ENCODE measurements at regions not wholly inside any gene's neighbourhood (a gene's known extent, or its start where the extent isn't known, plus 50 kb on each side); places are given as distances from the start of the nearest gene placed in this dataset.

DNA sequence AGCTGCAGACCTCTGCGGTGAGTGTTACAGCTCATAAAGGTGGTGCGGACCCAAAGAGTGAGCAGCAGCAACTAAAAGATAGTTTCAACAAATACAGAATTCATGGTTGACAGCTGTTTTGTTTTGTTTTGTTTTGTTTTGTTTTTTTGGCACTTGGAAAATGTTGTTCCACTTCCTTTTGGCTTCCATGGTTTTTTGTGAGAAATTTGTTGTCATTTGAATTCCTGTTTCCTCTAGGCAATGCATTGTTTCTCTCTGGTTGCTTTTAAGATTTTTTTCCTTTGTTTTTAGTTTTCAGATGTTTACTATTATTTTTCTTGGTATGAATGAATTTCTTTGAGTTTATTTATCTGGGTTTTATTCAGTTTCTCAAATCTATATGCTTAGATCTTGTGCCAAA, 229.4 kb downstream of the MID1IP1 start:
- Histone ChIP-seq H3K36me3 (no peaks in the 10 kb centered on the region), H3K4me1 (ENCODE audit: low read depth) (no peaks in the 10 kb centered on the region), H3K4me3 (no peak overlapping the region), H3K27me3 (no peaks in the 10 kb centered on the region), H3K9me3 (ENCODE audit: low read depth) (no peaks in the 10 kb centered on the region), H3K27ac (no peak overlapping the region)
- no peak for DNase-seq (ENCODE audit: low read depth in 1 of 2, low spot score in 1 of 2)
- TF ChIP-seq, protein P1, sequence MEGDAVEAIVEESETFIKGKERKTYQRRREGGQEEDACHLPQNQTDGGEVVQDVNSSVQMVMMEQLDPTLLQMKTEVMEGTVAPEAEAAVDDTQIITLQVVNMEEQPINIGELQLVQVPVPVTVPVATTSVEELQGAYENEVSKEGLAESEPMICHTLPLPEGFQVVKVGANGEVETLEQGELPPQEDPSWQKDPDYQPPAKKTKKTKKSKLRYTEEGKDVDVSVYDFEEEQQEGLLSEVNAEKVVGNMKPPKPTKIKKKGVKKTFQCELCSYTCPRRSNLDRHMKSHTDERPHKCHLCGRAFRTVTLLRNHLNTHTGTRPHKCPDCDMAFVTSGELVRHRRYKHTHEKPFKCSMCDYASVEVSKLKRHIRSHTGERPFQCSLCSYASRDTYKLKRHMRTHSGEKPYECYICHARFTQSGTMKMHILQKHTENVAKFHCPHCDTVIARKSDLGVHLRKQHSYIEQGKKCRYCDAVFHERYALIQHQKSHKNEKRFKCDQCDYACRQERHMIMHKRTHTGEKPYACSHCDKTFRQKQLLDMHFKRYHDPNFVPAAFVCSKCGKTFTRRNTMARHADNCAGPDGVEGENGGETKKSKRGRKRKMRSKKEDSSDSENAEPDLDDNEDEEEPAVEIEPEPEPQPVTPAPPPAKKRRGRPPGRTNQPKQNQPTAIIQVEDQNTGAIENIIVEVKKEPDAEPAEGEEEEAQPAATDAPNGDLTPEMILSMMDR (IDR thresholded peaks at IDR 0.05; ENCODE audit: low read depth, low read length) = no peak

DNA sequence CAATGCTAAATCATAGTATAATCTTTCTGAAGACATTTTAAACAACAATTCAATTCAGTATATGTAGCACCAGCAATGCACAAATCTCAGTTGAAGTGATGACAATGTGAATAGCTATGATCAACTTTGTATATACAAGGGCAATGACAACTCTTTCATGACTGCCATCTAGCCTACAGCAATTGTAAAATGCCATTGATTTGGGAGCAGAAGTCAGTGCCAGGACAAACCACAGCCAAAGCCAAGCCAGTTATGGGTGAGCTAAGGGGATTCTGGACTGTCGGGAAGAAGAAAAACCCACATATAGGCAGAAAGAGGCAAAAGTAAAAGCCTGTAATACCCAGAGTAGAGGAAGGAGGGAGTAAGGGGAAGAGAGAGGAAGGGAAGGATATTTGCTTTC, 238.6 kb downstream of the MID1IP1 start:
- Histone ChIP-seq H3K36me3 (no peaks in the 10 kb centered on the region), H3K9me3 (ENCODE audit: low read depth) (no peaks in the 10 kb centered on the region), H3K27ac (no peak overlapping the region), H3K27me3 (no peaks in the 10 kb centered on the region), H3K4me1 (ENCODE audit: low read depth) (no peaks in the 10 kb centered on the region), H3K4me3 (no peak overlapping the region)
- no peak for DNase-seq (ENCODE audit: low read depth in 1 of 2, low spot score in 1 of 2)
- TF ChIP-seq, protein P1 (IDR thresholded peaks at IDR 0.05; ENCODE audit: low read depth, low read length) = no peak

- no peak for DNase-seq (ENCODE audit: low read depth in 1 of 2, low spot score in 1 of 2)
- no peaks in the 10 kb centered on the region for H3K4me1 ChIP-seq (ENCODE audit: low read depth)
- no peaks in the 10 kb centered on the region for H3K36me3 ChIP-seq
- no peaks in the 10 kb centered on the region for H3K9me3 ChIP-seq (ENCODE audit: low read depth)
- no peaks in the 10 kb centered on the region for H3K27me3 ChIP-seq
- H3K4me3 ChIP-seq = no peak overlapping the region
- no peak overlapping the region for H3K27ac ChIP-seq
- TF ChIP-seq, protein P1 (IDR thresholded peaks at IDR 0.05; ENCODE audit: low read depth, low read length) = no peak
Observed at GRCh38 chrX:39043838-39044550, 242.7 kb downstream of the MID1IP1 start.

DNA sequence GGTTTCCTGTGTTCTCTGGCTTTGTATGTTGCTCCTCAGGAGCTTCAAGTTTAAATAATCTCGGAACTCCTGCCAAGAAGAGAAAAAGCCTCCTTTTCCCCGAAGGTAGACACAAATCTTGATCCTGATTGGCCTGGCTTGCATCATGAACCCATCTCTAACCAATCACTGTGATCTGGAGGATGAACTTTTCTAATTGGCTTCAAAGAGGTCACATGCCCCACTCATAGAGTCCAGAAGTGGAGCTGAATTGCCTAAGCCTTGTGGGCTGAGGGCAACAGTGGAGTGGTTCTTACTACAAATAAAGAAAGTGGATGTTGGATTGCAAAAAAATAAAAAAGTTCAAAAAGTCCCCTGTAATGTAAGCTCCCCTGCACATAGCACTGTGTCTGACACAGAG, 245.9 kb downstream of the MID1IP1 start:
- no peaks in the 10 kb centered on the region for H3K9me3 ChIP-seq (ENCODE audit: low read depth)
- no peaks in the 10 kb centered on the region for H3K27me3 ChIP-seq
- no peaks in the 10 kb centered on the region for H3K36me3 ChIP-seq
- no peak overlapping the region for H3K4me3 ChIP-seq
- no peak for DNase-seq (ENCODE audit: low read depth in 1 of 2, low spot score in 1 of 2)
- TF ChIP-seq, protein P1 (IDR thresholded peaks at IDR 0.05; ENCODE audit: low read depth, low read length) = no peak
- H3K27ac ChIP-seq = no peak overlapping the region
- H3K4me1 ChIP-seq (ENCODE audit: low read depth) = no peaks in the 10 kb centered on the region

DNA sequence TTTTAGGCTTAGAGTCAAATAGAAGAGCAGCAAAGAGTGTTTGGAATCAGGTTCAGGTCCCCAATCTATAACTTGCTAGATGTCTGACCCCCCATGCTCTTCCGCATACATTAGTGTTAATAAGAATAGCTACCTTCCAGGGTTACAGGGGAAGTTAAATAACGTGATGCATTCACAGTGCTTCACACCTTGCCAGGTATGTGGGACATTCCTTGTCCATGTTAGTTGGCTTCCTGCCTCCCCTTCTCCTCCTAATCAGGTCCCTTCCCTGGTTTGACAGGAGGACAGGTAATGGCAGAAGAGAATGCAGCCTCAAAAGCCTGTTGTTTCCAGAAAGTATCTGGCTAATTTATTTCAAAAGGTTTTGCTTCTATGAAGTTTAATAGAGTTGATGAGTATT, 248.7 kb downstream of the MID1IP1 start:
- no peak overlapping the region for H3K27ac ChIP-seq
- H3K36me3 ChIP-seq = no peaks in the 10 kb centered on the region
- no peaks in the 10 kb centered on the region for H3K4me1 ChIP-seq (ENCODE audit: low read depth)
- no peak overlapping the region for H3K4me3 ChIP-seq
- no peak for DNase-seq (ENCODE audit: low read depth in 1 of 2, low spot score in 1 of 2)
- TF ChIP-seq, protein P1 (IDR thresholded peaks at IDR 0.05; ENCODE audit: low read depth, low read length) = no peak
- no peaks in the 10 kb centered on the region for H3K9me3 ChIP-seq (ENCODE audit: low read depth)
- H3K27me3 ChIP-seq = no peaks in the 10 kb centered on the region
